T-cell (primary cell): ENCODE measurements at regions not wholly inside any gene's neighbourhood (a gene's known extent, or its start where the extent isn't known, plus 50 kb on each side); places are given as distances from the start of the nearest gene placed in this dataset.
A peak's percentile ranks its signal among the peaks of the same experiment; 100 is the strongest.

Experiments
- ATAC-seq, 4 experiments: fragments of 200-7000 bp in 3 of 4; fragments of 150-1000 bp in 1 of 4; cut with Tn5 transposase; replicated peaks in 1 of 4; 1 replicate in 3 of 4; 2 replicates in 1 of 4; pipeline ENCODE4 v1.10.0; 2021; ENCODE audit warnings: moderate library complexity in 3 of 4, mild to moderate bottlenecking in 2 of 4, moderate number of reproducible peaks in 1 of 4
- CTCF ChIA-PET, 2 donors: fragments of 300-600 bp; sonication (Branson Sonifier 250); formaldehyde crosslinking; loops; one replicate each; lab custom pipeline; 2022; ENCODE audit warnings: antibody characterized with exemption in 2 of 2; lab: Charles Lee
- POLR2A ChIA-PET, 2 donors: fragments of 300-600 bp; sonication (Branson Sonifier 250); formaldehyde crosslinking; loops; one replicate each; lab custom pipeline; 2022; ENCODE audit warnings: antibody characterized with exemption in 2 of 2; lab: Charles Lee
- DNase-seq, 35 experiments: peaks; one replicate each; pipeline versions ENCODE4 v3.0.0 to v3.0.0-alpha.2; 2013 to 2023
- H3K27ac ChIP-seq: one replicate; pipeline ENCODE4 v1.5.1; 2013; ENCODE audit warnings: low read length
- H3K27me3 ChIP-seq, 2 experiments: replicated peaks in 1 of 2; 1 replicate in 1 of 2; 2 replicates in 1 of 2; pipeline versions ENCODE4 v1.6.1 to v1.7.0; 2013; ENCODE audit warnings: low read length in 1 of 2, mixed read lengths in 1 of 2; ENCODE audit not compliant: control insufficient read depth in 2 of 2, insufficient read depth in 2 of 2; ENCODE audit errors: extremely low read depth in 1 of 2
- H3K36me3 ChIP-seq, 2 donors: 1 replicate in 1 of 2; 2 replicates in 1 of 2; pipeline versions ENCODE4 v1.6.1 to v1.7.0; 2013; ENCODE audit warnings: low read length in 1 of 2; ENCODE audit not compliant: control insufficient read depth in 2 of 2, insufficient read depth in 1 of 2; ENCODE audit errors: extremely low read depth in 1 of 2
- H3K4me1 ChIP-seq, 2 experiments: 1 replicate in 1 of 2; 2 replicates in 1 of 2; pipeline versions ENCODE4 v1.6.1 to v1.7.0; 2013; ENCODE audit warnings: low read length in 2 of 2, mixed read lengths in 1 of 2; ENCODE audit not compliant: insufficient read depth in 2 of 2, control insufficient read depth in 1 of 2; ENCODE audit errors: extremely low read depth in 1 of 2
- H3K4me3 ChIP-seq, 2 donors: 1 replicate in 1 of 2; 2 replicates in 1 of 2; pipeline versions ENCODE4 v1.5.1 to v1.7.0; 2013; ENCODE audit warnings: mild to moderate bottlenecking in 2 of 2, low read length in 1 of 2, moderate library complexity in 1 of 2; ENCODE audit not compliant: control insufficient read depth in 1 of 2; ENCODE audit errors: extremely low read depth in 1 of 2
- H3K9me3 ChIP-seq: 2 replicates; pipeline ENCODE4 v1.7.0; 2013
- H3K27ac Mint-ChIP-seq, 2 donors: one replicate each; pipeline ENCODE4 v1.8.0; 2020 to 2021; ENCODE audit warnings: mild to moderate bottlenecking in 2 of 2, mixed read lengths in 2 of 2
- H3K27me3 Mint-ChIP-seq, 2 donors: one replicate each; pipeline ENCODE4 v1.8.0; 2021 to 2022; ENCODE audit warnings: mixed read lengths in 2 of 2
- H3K36me3 Mint-ChIP-seq: one replicate; pipeline ENCODE4 v1.8.0; 2021; ENCODE audit warnings: mixed read lengths
- H3K4me1 Mint-ChIP-seq, 3 donors: one replicate each; pipeline ENCODE4 v1.8.0; 2020 to 2022; ENCODE audit warnings: mixed read lengths in 3 of 3, mild to moderate bottlenecking in 1 of 3
- H3K4me3 Mint-ChIP-seq, 3 donors: one replicate each; pipeline ENCODE4 v1.8.0; 2020 to 2022; ENCODE audit warnings: mild to moderate bottlenecking in 3 of 3, mixed read lengths in 3 of 3, moderate library complexity in 3 of 3
- H3K9me3 Mint-ChIP-seq, 3 donors: one replicate each; pipeline ENCODE4 v1.8.0; 2020 to 2022; ENCODE audit warnings: mixed read lengths in 3 of 3
- WGBS: methylation state at CpG from one replicate; pipeline ENCODE4 v1.1.5; 2013; ENCODE audit warnings: missing lambda C conversion rate; ENCODE audit not compliant: insufficient coverage; 5-methylcytosine and 5-hydroxymethylcytosine counted together

GRCh38 chr3:66602237-66602636 is 101.4 kb upstream of the LRIG1 start:
- Histone ChIP-seq H3K4me1 (peaks cover 11 to 23% of the 10 kb centered on the region in 2 experiments), H3K36me3 (no peaks in the 10 kb centered on the region), H3K9me3 (no peaks in the 10 kb centered on the region), H3K27me3 (no peaks in the 10 kb centered on the region), H3K27ac (no peak overlapping the region), H3K4me3 (no peak overlapping the region)
- POLR2A ChIA-PET: no interaction called here
- Mint-ChIP-seq H3K27ac (no peak overlapping the region), H3K9me3 (no peaks in the 10 kb centered on the region), H3K27me3 (peaks cover 2 to 4% of the 10 kb centered on the region in 2 donors), H3K36me3 (no peaks in the 10 kb centered on the region), H3K4me1 (peaks cover 28 to 40% (median 28%) of the 10 kb centered on the region in 3 donors), H3K4me3 (peak overlapping the region in 1 of 3 donors; percentile 58)
- CTCF ChIA-PET: no interaction called here
- DNase-seq: no peak
- 57% methylated on average over 1 of the region's 4 CpGs for WGBS
- ATAC-seq: no peak

- Mint-ChIP-seq H3K4me3 (peak overlapping the region in 2 of 3 donors; percentile 25 to 58), H3K4me1 (peaks cover 28 to 40% (median 28%) of the 10 kb centered on the region in 3 donors), H3K36me3 (no peaks in the 10 kb centered on the region), H3K9me3 (no peaks in the 10 kb centered on the region), H3K27ac (no peak overlapping the region), H3K27me3 (peaks cover 2 to 4% of the 10 kb centered on the region in 2 donors)
- ATAC-seq: no peak
- H3K4me1 ChIP-seq: peaks cover 11 to 23% of the 10 kb centered on the region in 2 experiments
- CTCF ChIA-PET: interaction anchor here in 1 of 2 donors (0.6 kb wide), 1 partner anchor 111 kb away, joined by 3 read pairs; no protein-coding TSS in a partner anchor
- H3K9me3 ChIP-seq: no peaks in the 10 kb centered on the region
- no peak for DNase-seq
- WGBS: 90% methylated on average over 2 of the region's 5 CpGs
- H3K27me3 ChIP-seq: no peaks in the 10 kb centered on the region
- POLR2A ChIA-PET: no interaction called here
- H3K4me3 ChIP-seq: peak overlapping the region in 1 of 2 donors; percentile 7
- no peak overlapping the region for H3K27ac ChIP-seq
- no peaks in the 10 kb centered on the region for H3K36me3 ChIP-seq
These were observed 101.9 kb upstream of the LRIG1 start for GRCh38 chr3:66602691-66603090.

GRCh38 chr3:66603151-66603611 is 102.4 kb upstream of the LRIG1 start:
- no CpG with 5 or more reads among the region's 4 CpGs for WGBS
- Mint-ChIP-seq H3K36me3 (no peaks in the 10 kb centered on the region), H3K9me3 (no peaks in the 10 kb centered on the region), H3K4me1 (peaks cover 28 to 40% (median 28%) of the 10 kb centered on the region in 3 donors), H3K27ac (peak overlapping the region in 1 of 2 donors; percentile 3), H3K27me3 (peaks cover 2 to 4% of the 10 kb centered on the region in 2 donors), H3K4me3 (peak overlapping the region in 2 of 3 donors; percentile 25 to 58)
- H3K4me1 ChIP-seq: peaks cover 11 to 23% of the 10 kb centered on the region in 2 experiments
- POLR2A ChIA-PET: no interaction called here
- peak overlapping the region in 1 of 2 donors; percentile 29 for H3K4me3 ChIP-seq
- DNase-seq (no peak), ATAC-seq (peak in 2 of 4 experiments; percentile 19 to 55)
- CTCF ChIA-PET: interaction anchor here in 1 of 2 donors (0.6 kb wide), 1 partner anchor 111 kb away, joined by 3 read pairs; no protein-coding TSS in a partner anchor
- H3K9me3 ChIP-seq: no peaks in the 10 kb centered on the region
- no peaks in the 10 kb centered on the region for H3K27me3 ChIP-seq
- no peak overlapping the region for H3K27ac ChIP-seq
- H3K36me3 ChIP-seq: no peaks in the 10 kb centered on the region

- H3K4me3 ChIP-seq: no peak overlapping the region
- no peaks in the 10 kb centered on the region for H3K36me3 ChIP-seq
- H3K4me1 ChIP-seq: peaks cover 11 to 23% of the 10 kb centered on the region in 2 experiments
- no peak for ATAC-seq
- Mint-ChIP-seq H3K36me3 (no peaks in the 10 kb centered on the region), H3K9me3 (peaks cover 0 to 3% (median 0%) of the 10 kb centered on the region in 3 donors), H3K4me3 (peak overlapping the region in 1 of 3 donors; percentile 58), H3K27ac (no peak overlapping the region), H3K4me1 (peaks cover 28 to 40% (median 28%) of the 10 kb centered on the region in 3 donors), H3K27me3 (peaks cover 3 to 4% of the 10 kb centered on the region in 2 donors)
- ChIA-PET CTCF (no interaction called here), POLR2A (no interaction called here)
- H3K9me3 ChIP-seq: no peaks in the 10 kb centered on the region
- no CpG with 5 or more reads among the region's 1 CpG for WGBS
- no peaks in the 10 kb centered on the region for H3K27me3 ChIP-seq
- H3K27ac ChIP-seq: no peak overlapping the region
- no peak for DNase-seq
These were observed 103.7 kb upstream of the LRIG1 start for GRCh38 chr3:66604481-66604880.

- ATAC-seq (no peak), DNase-seq (no peak)
- H3K4me1 Mint-ChIP-seq: peaks cover 28 to 33% (median 28%) of the 10 kb centered on the region in 3 donors
- H3K4me1 ChIP-seq: peaks cover 11 to 23% of the 10 kb centered on the region in 2 experiments
- no peak overlapping the region for H3K4me3 Mint-ChIP-seq
- H3K27me3 Mint-ChIP-seq: peaks cover 0 to 3% of the 10 kb centered on the region in 2 donors
- no peak overlapping the region for H3K4me3 ChIP-seq
- no peaks in the 10 kb centered on the region for H3K9me3 ChIP-seq
- H3K36me3 ChIP-seq: no peaks in the 10 kb centered on the region
- no peak overlapping the region for H3K27ac ChIP-seq
- H3K9me3 Mint-ChIP-seq: peaks cover 0 to 3% (median 0%) of the 10 kb centered on the region in 3 donors
- peaks cover 0 to 4% of the 10 kb centered on the region in 2 experiments for H3K27me3 ChIP-seq
- no peak overlapping the region for H3K27ac Mint-ChIP-seq
- H3K36me3 Mint-ChIP-seq: no peaks in the 10 kb centered on the region
- ChIA-PET CTCF (no interaction called here), POLR2A (no interaction called here)
- WGBS: no CpG with 5 or more reads among the region's 1 CpG
These were observed 105.3 kb upstream of the LRIG1 start for GRCh38 chr3:66606126-66606525.

- no peaks in the 10 kb centered on the region for H3K36me3 Mint-ChIP-seq
- ChIA-PET POLR2A (no interaction called here), CTCF (no interaction called here)
- DNase-seq (no peak), ATAC-seq (no peak)
- H3K27me3 Mint-ChIP-seq: peaks cover 0 to 3% of the 10 kb centered on the region in 2 donors
- Histone ChIP-seq H3K27ac (no peak overlapping the region), H3K9me3 (no peaks in the 10 kb centered on the region), H3K4me3 (no peak overlapping the region), H3K27me3 (peaks cover 0 to 4% of the 10 kb centered on the region in 2 experiments), H3K4me1 (peaks cover 11 to 23% of the 10 kb centered on the region in 2 experiments), H3K36me3 (no peaks in the 10 kb centered on the region)
- H3K4me1 Mint-ChIP-seq: peaks cover 27 to 28% (median 28%) of the 10 kb centered on the region in 3 donors
- H3K4me3 Mint-ChIP-seq: no peak overlapping the region
- H3K9me3 Mint-ChIP-seq: peaks cover 0 to 3% (median 0%) of the 10 kb centered on the region in 3 donors
- 80% methylated on average over 1 of the region's 1 CpG for WGBS
- no peak overlapping the region for H3K27ac Mint-ChIP-seq
These were observed 106.0 kb upstream of the LRIG1 start for GRCh38 chr3:66606868-66607267.
